Mesothelial cell of epicardium (in vitro differentiated cells): ENCODE measurements at regions not wholly inside any gene's neighbourhood (a gene's known extent, or its start where the extent isn't known, plus 50 kb on each side); places are given as distances from the start of the nearest gene placed in this dataset.
"Not testable (repeated sequence)": the region's sequence is repeated elsewhere in the genome, so short reads cannot be mapped to it uniquely, and the experiment has no call there.

ENCODE experiments used
- DNase-seq, 2 experiments: peaks; one replicate each; pipeline ENCODE4 v3.0.0; 2021; ENCODE audit warnings: low spot score in 2 of 2; ENCODE audit not compliant: unreplicated experiment in 2 of 2
- H3K27ac Mint-ChIP-seq: 2 replicates; pipeline ENCODE4 v1.8.0; 2021; ENCODE audit warnings: mixed read lengths
- H3K27me3 Mint-ChIP-seq: 2 replicates; pipeline ENCODE4 v1.8.0; 2021; ENCODE audit warnings: low read depth, mixed read lengths
- H3K36me3 Mint-ChIP-seq: 2 replicates; pipeline ENCODE4 v1.8.0; 2021; ENCODE audit warnings: mixed read lengths
- H3K4me1 Mint-ChIP-seq: 2 replicates; pipeline ENCODE4 v1.8.0; 2021; ENCODE audit warnings: mixed read lengths
- H3K4me3 Mint-ChIP-seq: 2 replicates; pipeline ENCODE4 v1.8.0; 2021; ENCODE audit warnings: mild to moderate bottlenecking, moderate library complexity, mixed read lengths
- H3K9me3 Mint-ChIP-seq: 2 replicates; pipeline ENCODE4 v1.8.0; 2021; ENCODE audit warnings: mixed read lengths
- TF ChIP-seq, protein P1 (sequence below): fragments of 200-600 bp; sonication (generic); IDR thresholded peaks from one replicate; pipeline ENCODE4 v1.5.0; 2021; ENCODE audit warnings: antibody characterized with exemption; ENCODE audit not compliant: unreplicated experiment

DNA sequence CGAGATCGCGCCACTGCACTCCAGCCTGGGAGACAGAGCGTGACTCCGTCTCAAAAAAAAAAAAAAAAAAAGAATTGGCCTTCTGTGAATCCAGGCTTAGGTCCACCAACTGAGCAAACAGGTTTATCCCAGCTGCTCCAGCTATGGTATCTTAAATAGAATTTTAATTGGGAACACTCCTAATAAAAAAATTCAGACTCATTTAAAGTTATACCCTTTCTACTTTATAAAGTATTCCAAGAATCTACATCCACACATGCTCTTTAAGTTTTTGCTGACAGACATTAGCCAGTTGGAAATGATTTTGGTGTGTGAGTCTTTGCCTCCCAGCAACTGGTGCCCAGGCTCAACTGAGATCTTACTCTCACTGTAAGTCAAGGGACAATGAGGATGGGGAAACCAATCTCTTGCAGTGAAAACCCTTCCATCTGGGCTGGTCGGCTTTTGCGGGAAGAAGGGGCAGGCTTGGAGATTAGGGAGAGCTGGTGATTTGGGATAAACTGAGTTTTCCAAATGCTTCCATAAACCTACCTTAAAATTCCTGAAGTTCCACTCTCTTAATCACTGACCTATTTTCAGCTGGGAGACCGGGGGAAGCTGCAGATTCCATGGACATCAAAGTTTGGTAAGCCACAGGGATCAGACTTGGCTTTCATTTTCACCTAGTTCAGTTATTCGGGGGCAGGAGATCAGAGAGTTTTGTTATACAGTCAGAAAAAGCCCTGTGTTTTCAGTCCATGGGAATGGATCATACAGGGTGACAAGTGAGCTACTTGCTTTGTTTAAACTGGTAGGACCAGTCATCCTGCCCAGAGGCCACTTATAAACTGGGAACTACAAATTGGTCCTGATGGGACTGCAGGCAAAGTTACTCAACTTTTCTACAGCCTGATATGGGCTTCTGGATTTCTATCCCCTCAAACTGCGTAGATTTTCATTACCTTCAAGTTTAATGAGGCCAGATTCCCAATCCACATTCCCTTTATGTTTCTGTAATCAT lies 89.3 kb upstream of the ZNF746 start:
- Mint-ChIP-seq H3K4me3 (no peak overlapping the region), H3K27me3 (no peaks in the 10 kb centered on the region), H3K36me3 (peaks cover 68% of the 10 kb centered on the region), H3K4me1 (no peaks in the 10 kb centered on the region), H3K9me3 (peaks cover 23% of the 10 kb centered on the region), H3K27ac (peak overlapping the region; percentile 48)
- TF ChIP-seq, protein P1, sequence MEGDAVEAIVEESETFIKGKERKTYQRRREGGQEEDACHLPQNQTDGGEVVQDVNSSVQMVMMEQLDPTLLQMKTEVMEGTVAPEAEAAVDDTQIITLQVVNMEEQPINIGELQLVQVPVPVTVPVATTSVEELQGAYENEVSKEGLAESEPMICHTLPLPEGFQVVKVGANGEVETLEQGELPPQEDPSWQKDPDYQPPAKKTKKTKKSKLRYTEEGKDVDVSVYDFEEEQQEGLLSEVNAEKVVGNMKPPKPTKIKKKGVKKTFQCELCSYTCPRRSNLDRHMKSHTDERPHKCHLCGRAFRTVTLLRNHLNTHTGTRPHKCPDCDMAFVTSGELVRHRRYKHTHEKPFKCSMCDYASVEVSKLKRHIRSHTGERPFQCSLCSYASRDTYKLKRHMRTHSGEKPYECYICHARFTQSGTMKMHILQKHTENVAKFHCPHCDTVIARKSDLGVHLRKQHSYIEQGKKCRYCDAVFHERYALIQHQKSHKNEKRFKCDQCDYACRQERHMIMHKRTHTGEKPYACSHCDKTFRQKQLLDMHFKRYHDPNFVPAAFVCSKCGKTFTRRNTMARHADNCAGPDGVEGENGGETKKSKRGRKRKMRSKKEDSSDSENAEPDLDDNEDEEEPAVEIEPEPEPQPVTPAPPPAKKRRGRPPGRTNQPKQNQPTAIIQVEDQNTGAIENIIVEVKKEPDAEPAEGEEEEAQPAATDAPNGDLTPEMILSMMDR = no peak
- DNase-seq = no peak

DNA sequence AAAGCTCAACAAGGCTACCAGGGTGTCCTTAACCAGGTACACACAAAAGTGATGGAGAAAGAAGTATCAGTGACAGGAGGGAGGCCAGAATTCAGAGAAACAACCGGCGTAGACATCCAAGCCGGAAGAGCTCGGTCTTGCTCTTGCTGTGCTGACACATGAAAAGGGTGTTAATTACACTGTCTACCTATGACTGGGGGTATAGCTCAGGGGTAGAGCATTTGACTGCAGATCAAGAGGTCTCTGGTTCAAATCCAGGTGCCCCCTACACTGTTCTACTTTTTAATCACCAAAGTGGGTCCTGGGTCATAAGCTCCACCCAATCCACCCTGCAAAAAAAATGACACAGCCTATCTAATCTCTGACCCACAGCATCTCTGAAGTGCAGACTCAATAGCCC lies 86.9 kb upstream of the ZNF746 start:
- no peaks in the 10 kb centered on the region for H3K27me3 Mint-ChIP-seq
- no peak for DNase-seq
- peaks cover 42% of the 10 kb centered on the region for H3K9me3 Mint-ChIP-seq
- peaks cover 80% of the 10 kb centered on the region for H3K36me3 Mint-ChIP-seq
- H3K4me3 Mint-ChIP-seq = no peak overlapping the region
- TF ChIP-seq, protein P1 = no peak
- no peak overlapping the region for H3K27ac Mint-ChIP-seq
- no peaks in the 10 kb centered on the region for H3K4me1 Mint-ChIP-seq

DNA sequence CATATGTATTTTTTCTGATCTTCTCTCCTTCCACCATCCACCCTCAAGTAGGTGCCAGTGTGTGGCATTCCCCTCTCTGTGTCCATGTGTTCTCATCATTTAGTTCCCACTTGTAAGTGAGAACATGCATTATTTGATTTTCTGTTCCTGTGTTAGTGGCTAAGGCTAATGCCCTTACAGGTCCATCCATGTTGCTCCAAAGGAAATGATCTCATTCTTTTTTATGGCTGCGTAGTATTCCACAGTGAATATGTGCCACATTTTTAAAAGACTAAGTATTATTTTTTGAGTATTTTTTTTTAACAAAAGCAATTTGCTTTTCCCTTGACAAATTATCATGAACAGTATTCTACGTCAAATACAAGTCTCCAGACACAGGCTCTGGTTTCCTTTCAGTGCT lies 86.4 kb upstream of the ZNF746 start:
- H3K4me1 Mint-ChIP-seq = no peaks in the 10 kb centered on the region
- no peak overlapping the region for H3K4me3 Mint-ChIP-seq
- no peak overlapping the region for H3K27ac Mint-ChIP-seq
- TF ChIP-seq, protein P1 = no peak
- peaks cover 82% of the 10 kb centered on the region for H3K36me3 Mint-ChIP-seq
- peaks cover 42% of the 10 kb centered on the region for H3K9me3 Mint-ChIP-seq
- DNase-seq = no peak
- no peaks in the 10 kb centered on the region for H3K27me3 Mint-ChIP-seq

DNA sequence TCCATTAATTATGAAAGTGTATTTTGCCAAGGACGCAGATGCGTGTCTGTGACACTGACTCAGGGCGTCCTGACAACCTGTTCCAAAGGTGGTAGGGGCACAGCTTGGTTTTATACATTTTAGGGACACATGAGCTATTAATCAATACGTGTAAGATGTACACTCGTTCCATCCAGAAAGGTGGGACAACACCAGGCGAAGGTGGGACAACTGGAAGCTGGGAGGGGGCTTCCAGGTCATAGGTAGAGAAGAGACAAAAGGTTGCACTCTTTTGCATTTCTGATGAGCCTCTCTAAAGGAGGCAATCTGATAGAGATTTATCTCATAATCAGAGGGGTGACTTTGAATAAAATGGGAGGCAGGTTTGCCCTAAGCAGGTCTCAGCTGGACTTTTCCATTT lies 82.7 kb upstream of the ZNF746 start:
- DNase-seq = no peak
- no peaks in the 10 kb centered on the region for H3K4me1 Mint-ChIP-seq
- H3K9me3 Mint-ChIP-seq = peaks cover 71% of the 10 kb centered on the region
- no peak overlapping the region for H3K4me3 Mint-ChIP-seq
- TF ChIP-seq, protein P1 = no peak
- peaks cover 88% of the 10 kb centered on the region for H3K36me3 Mint-ChIP-seq
- no peaks in the 10 kb centered on the region for H3K27me3 Mint-ChIP-seq
- no peak overlapping the region for H3K27ac Mint-ChIP-seq

DNA sequence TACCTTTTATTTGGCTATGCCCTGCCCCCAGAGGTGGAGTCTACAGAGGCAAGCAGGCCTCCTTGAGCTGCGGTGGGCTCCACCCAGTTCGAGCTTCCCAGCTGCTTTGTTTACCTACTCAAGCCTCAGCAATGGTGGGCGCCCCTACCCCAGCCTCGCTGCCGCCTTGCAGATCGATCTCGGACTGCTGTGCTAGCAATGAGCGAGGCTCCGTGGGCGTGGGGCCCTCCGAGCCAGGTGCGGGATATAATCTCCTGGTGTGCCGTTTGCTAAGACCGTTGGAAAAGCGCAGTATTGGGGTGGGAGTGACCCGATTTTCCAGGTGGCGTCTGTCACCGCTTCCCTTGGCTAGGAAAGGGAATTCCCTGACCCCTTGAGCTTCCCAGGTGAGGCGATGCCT lies 81.8 kb upstream of the ZNF746 start:
- not testable (repeated sequence) for DNase-seq, H3K4me3 Mint-ChIP-seq, H3K4me1 Mint-ChIP-seq, H3K27ac Mint-ChIP-seq, H3K27me3 Mint-ChIP-seq
- Mint-ChIP-seq H3K9me3 (peaks cover 72% of the 10 kb centered on the region), H3K36me3 (peaks cover 83% of the 10 kb centered on the region)

DNA sequence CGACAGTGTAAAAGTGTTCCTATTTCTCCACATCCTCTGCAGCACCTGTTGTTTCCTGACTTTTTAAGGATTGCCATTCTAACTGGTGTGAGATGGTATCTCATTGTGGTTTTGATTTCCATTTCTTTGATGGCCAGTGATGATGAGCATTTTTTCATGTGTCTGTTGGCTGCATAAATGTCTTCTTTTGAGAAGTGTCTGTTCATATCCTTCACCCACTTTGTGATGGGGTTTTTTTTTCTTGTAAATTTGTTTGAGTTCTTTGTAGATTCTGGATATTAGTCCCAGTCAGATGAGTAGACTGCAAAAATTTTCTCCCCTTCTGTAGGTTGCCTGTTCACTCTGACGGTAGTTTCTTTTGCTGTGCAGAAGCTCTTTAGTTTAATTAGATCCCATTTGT lies 76.8 kb upstream of the ZNF746 start:
- not testable (repeated sequence) for H3K4me1 Mint-ChIP-seq, H3K27me3 Mint-ChIP-seq, H3K27ac Mint-ChIP-seq, DNase-seq, H3K4me3 Mint-ChIP-seq
- peaks cover 60% of the 10 kb centered on the region for H3K9me3 Mint-ChIP-seq
- peaks cover 75% of the 10 kb centered on the region for H3K36me3 Mint-ChIP-seq
